ENCODE measurements at regions not wholly inside any gene's neighbourhood (a gene's known extent, or its start where the extent isn't known, plus 50 kb on each side); places are given as distances from the start of the nearest gene placed in this dataset.

DNA sequence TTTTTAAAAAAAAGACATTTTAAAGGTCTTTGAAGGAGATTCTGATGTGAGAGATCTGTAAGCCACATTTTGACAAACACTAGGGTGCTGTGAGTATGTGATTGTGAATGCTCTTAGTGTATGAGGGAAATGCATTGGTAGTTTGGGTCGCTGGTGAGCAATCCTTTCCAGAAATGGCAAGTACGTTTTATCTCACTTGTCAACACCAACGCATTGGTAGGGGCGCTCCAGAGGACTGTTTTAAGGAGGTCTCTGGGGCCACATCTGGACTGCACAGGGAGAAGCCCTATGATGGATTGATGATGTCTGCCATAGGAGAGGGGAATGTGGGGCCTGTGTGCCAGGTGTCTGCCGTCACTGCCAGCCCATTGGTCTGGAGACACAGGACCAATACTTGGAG is 522.6 kb downstream of the BNC2 start:
- H3K36me3 ChIP-seq (replicated peaks) = no peaks in the 10 kb centered on the region

GRCh38 chr9:16348531-16348930 is 521.9 kb downstream of the BNC2 start:
- Histone ChIP-seq H3K27me3 (replicated peaks) (no peaks in the 10 kb centered on the region), H3K36me3 (replicated peaks) (no peaks in the 10 kb centered on the region), H3K27ac (no peak overlapping the region), H3K4me3 (ENCODE audit: low read depth, low read length) (no peak overlapping the region)
- TF ChIP-seq CTCF (IDR thresholded peaks at IDR 0.05; ENCODE audit: low read depth, low read length, missing control alignments) = no peak
- DNase-seq = no peak
- in situ Hi-C loops (cut with HindIII; ENCODE audit: low pct_ligation_motif_present, low sequenced_read_pairs) = no loop called here

More for the DNA sequence above, 522.6 kb downstream of the BNC2 start:
- in situ Hi-C loops (cut with HindIII; ENCODE audit: low pct_ligation_motif_present, low sequenced_read_pairs) = no loop called here
- Histone ChIP-seq H3K4me3 (ENCODE audit: low read depth, low read length) (no peak overlapping the region), H3K27ac (no peak overlapping the region), H3K27me3 (replicated peaks) (no peaks in the 10 kb centered on the region)
- TF ChIP-seq CTCF (IDR thresholded peaks at IDR 0.05; ENCODE audit: low read depth, low read length, missing control alignments) = no peak
- no peak for DNase-seq

GRCh38 chr9:16352251-16352650 is 518.2 kb downstream of the BNC2 start:
- no peak for TF ChIP-seq CTCF (IDR thresholded peaks at IDR 0.05; ENCODE audit: low read depth, low read length, missing control alignments)
- H3K27ac ChIP-seq = no peak overlapping the region
- in situ Hi-C loops (cut with HindIII; ENCODE audit: low pct_ligation_motif_present, low sequenced_read_pairs) = no loop called here
- no peak overlapping the region for H3K4me3 ChIP-seq (ENCODE audit: low read depth, low read length)
- DNase-seq = no peak
- H3K27me3 ChIP-seq (replicated peaks) = no peaks in the 10 kb centered on the region
- H3K36me3 ChIP-seq (replicated peaks) = no peaks in the 10 kb centered on the region

DNA sequence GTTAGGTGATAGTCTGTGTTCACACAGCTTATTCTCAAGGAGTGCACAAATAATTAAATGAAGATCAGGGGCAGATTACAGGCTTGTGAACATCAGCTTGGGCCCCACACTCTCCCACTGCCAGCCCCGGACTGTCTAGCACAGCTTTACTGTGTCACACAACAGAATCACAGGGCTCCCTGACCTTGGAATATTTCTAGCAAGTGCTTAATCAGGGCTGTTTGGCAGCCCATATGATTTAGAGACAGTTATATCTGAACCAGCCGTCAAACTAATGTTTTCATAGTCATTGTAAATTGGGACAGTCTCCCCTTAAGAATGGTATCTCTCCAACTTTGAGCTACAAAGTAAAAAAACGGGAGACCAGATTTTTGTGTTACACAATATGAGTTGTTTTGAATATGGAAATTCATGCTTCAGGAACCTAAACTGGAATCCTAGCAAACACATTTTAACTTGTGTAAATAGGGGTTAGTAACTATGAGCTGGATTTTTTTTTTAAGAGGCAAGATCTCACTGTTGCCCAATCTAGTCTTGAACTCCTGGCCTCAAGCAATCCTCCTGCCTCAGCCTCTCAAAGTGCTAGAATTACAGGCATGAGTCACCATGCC is 517.6 kb downstream of the BNC2 start:
- no peak for DNase-seq
- Histone ChIP-seq H3K4me3 (ENCODE audit: low read depth, low read length) (no peak overlapping the region), H3K27me3 (replicated peaks) (no peaks in the 10 kb centered on the region), H3K36me3 (replicated peaks) (no peaks in the 10 kb centered on the region), H3K27ac (no peak overlapping the region)
- TF ChIP-seq CTCF (IDR thresholded peaks at IDR 0.05; ENCODE audit: low read depth, low read length, missing control alignments) = no peak
- in situ Hi-C loops (cut with HindIII; ENCODE audit: low pct_ligation_motif_present, low sequenced_read_pairs) = no loop called here

GRCh38 chr9:16356196-16356765 is 514.2 kb downstream of the BNC2 start:
- Histone ChIP-seq H3K4me3 (ENCODE audit: low read depth, low read length) (no peak overlapping the region), H3K27me3 (replicated peaks) (no peaks in the 10 kb centered on the region), H3K36me3 (replicated peaks) (no peaks in the 10 kb centered on the region), H3K27ac (no peak overlapping the region)
- DNase-seq = no peak
- TF ChIP-seq CTCF (IDR thresholded peaks at IDR 0.05; ENCODE audit: low read depth, low read length, missing control alignments) = no peak
- in situ Hi-C loops (cut with HindIII; ENCODE audit: low pct_ligation_motif_present, low sequenced_read_pairs) = no loop called here

GRCh38 chr9:16357828-16358227 is 512.6 kb downstream of the BNC2 start:
- Histone ChIP-seq H3K36me3 (replicated peaks) (no peaks in the 10 kb centered on the region), H3K4me3 (ENCODE audit: low read depth, low read length) (no peak overlapping the region), H3K27me3 (replicated peaks) (no peaks in the 10 kb centered on the region), H3K27ac (no peak overlapping the region)
- DNase-seq = no peak
- in situ Hi-C loops (cut with HindIII; ENCODE audit: low pct_ligation_motif_present, low sequenced_read_pairs) = no loop called here
- TF ChIP-seq CTCF (IDR thresholded peaks at IDR 0.05; ENCODE audit: low read depth, low read length, missing control alignments) = no peak
